GM19025 (cell line): ENCODE measurements at regions not wholly inside any gene's neighbourhood (a gene's known extent, or its start where the extent isn't known, plus 50 kb on each side); places are given as distances from the start of the nearest gene placed in this dataset.
"Not testable (repeated sequence)": the region's sequence is repeated elsewhere in the genome, so short reads cannot be mapped to it uniquely, and the experiment has no call there.

Experiments
- ATAC-seq: cut with Tn5 transposase; IDR thresholded peaks from one replicate; pipeline ENCODE4 v1.9.1; 2021; ENCODE audit warnings: mild to moderate bottlenecking, low read depth, moderate library complexity; ENCODE audit not compliant: unreplicated experiment

DNA sequence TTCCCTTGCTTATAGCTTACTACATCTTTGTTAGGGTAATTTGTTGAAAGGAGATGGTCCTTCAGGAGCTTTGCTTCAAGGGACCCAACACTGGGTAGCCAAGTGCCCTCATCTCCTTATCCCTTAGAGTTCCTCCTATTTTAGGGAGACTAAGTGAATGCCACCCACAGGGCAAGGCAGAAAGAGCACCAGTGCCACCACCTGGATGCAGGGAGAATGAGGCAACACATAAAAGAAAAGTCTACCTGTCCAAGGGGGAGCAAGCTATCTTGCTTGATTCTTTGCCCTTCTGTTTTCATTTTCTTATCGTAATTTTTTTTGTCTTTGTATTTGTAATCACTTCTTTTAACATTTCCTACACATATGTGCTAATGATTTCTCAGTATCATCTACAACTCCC is 205.5 kb downstream of the NPR3 start:
- ATAC-seq = no peak

DNA sequence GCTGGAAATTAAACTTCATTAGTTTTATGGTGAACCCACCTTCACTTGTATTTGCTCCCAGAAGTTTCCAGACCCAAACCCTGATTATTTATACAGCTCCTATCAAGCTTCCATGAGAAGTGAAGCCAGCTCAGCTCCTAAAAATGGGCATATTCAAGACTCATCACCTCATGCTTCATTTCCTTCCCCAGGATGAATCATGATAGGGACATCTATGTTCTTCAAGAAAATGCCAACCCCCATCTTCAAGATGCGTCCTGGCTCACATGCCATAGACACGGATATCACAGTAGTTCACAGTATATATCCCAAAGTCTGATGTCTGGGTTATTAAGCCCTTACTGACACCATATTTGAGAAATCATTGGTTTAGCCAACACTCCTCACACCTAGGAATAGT is 217.6 kb downstream of the NPR3 start:
- no peak for ATAC-seq

DNA sequence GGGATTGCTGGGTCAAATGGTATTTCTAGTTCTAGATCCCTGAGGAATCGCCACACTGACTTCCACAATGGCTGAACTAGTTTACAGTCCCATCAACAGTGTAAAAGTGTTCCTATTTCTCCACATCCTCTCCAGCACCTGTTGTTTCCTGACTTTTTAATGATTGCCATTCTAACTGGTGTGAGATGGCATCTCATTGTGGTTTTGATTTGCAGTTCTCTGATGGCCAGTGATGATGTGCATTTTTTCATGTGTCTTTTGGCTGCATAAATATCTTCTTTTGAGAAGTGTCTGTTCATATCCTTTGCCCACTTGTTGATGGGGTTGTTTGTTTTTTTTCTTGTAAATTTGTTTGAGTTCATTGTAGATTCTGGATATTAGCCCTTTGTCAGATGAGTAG is 220.3 kb downstream of the NPR3 start:
- ATAC-seq = not testable (repeated sequence)

DNA sequence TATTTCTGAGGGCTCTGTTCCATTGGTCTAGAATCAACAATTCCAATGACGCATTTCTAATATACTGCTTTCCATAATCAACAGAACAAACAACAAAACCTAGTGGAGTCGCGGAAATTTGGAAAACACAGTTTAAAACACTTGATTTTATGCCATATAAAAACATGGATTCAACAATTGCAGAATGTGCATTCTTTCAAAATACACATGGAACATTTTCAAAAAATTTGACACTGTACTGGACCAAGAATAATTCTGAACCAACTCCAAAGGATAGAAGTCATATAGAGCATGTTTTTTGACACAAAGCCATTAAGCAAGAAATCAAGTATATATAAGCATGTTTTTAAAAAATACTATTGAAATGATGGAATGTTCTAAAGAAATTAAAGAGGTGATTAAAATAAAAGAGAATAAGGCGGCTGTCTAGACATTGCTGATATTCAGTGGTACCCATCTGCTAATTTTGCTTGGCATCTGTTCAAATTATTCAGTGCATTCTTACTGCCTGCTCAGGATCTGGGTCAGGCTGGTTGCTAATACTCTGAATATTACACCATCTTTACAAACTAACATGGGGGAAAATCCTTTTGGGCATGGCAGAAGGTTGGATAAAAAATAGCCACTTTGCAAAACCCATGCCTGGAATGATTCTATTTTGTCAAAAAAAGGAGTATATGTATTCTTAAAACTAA is 221.3 kb downstream of the NPR3 start:
- no peak for ATAC-seq

DNA sequence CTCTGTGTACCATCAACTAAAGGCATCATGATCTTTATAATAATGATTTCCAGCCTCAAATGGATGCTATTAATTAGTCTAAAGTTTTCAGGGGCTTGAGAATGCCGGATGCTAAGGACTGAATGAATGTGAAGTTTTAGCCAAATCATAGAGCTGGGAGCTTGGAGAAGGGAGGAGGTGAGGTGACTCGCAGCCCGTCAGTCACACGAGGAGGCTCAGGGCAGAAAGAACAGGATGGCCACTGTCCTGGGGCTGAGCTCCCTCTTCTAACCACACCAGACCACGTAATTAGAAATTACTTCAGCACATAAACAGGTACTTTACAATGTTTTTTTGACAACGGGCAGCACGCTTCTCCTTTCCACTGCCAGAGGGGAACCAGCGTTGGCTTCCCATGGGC is 222.6 kb downstream of the NPR3 start:
- ATAC-seq = no peak

DNA sequence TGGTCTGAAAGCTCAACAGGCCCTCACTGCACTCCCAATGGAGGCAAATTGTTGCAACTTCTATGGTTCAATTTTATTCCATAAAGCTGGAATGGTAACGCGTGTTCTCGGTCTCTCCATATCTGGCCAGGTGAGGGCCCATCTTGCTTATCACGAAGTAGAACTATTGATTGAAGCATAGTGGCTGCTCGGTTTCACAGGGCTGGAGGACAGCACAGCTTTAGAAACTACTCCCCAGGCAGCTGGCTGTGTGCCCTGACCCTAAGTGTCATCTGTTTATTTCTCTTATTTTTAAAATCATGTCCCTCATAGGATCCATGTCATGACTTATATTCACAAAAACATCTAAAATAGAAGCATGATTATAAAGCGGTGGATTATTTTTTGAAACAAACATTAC is 223.4 kb downstream of the NPR3 start:
- ATAC-seq = no peak

DNA sequence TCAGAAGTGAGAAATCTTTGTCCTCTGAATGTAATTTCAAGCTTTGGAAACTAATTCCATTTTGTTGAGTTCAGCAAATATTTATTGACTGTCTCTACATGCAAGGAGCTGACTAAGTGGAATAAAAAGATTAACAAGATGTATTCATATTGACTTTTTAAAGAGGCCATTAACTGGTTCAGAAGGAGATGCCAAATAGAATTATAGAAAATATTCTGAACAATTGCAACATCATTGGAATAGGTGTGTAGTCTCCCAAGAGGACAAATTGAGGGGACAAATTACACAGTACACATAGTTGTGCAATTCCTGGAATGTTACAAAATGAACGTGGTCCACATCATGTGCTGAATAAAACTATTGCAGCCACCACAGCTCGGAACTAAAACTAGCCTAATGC is 224.2 kb downstream of the NPR3 start:
- ATAC-seq = no peak

DNA sequence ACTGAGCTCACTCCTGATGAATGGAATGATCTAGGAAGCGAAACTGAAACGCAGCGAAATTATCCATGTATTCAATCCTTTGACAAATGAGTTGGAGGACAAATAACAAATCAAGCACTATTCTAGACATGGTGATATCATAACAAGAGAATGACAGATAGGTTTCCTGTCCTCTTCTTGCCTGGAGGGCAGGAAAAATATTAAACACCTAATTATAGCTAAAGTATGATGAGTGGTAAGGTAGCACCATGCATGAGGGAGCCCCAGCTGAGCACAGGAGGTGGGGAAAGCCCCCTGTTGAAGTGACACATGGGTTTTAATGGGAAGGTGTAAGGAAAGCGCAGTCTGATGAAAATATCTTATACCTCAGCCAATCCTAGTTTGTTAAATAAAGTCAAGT is 225.2 kb downstream of the NPR3 start:
- no peak for ATAC-seq

DNA sequence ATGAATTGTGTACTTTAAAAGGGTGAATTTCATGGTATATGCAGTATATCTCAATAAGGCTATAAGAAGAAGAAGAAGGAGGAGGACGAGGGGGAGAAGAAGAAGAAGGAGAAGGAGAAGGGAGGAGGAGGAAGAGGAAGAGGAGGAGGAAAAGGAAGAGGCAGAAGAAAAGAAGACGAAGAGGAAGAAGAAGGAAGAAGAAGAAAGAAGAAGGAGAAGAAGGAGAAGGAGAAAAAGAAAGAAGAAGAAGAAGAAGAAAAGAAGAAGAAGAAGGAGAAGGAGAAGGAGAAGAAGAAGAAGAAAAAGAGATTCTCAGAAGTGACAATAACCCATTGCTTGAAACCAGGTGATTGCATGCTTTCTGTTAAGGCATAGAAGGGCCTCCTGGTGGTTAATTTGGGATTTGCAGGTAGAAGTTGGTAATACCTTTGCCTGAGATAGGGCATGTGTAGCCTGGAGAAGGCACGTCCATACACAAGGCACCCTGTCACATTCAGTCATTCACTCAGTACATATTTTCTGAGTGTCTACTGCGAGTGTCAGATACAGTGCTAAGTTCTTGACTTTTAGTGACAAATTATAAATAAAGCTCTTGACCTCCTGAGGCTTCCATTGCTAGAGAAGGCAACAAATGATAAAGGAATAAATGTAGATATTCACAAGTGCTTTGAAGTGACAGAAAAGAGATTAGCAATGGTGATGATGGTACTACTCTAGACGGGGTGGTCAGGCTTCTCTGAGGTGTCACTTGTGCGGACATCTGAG is 231.3 kb downstream of the NPR3 start:
- ATAC-seq = peak; percentile 61

DNA sequence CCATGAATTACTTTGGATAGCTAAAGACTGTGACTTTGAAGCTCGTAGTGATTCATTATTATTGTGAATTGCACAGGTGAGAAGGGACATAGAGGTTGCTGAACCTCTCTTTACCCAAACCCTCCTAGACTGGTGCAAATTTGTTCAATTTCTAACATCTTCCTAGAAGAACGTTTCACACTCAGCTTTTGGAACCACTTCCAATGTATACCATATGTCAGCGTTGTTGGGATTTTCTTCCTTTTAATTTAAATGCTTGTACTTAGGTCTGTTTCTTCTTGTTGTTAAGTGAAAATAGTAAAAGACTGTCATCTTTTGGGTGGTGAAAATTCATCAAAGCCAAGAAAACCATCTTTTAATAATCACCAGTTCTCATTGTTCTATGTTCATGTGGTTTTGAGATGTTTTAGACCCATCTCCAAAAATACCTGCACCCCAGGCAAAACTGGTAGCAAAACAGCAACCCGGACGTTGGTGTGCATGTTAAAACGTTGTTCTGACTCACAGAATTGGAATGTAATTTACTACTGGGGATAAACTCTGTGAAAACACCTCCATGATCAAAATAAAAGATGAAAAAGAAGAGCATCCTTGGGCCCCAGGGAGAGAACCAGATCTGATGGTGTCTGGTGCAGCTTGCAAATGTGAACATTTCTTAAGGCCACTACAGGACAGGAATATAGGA is 238.3 kb downstream of the NPR3 start:
- no peak for ATAC-seq

DNA sequence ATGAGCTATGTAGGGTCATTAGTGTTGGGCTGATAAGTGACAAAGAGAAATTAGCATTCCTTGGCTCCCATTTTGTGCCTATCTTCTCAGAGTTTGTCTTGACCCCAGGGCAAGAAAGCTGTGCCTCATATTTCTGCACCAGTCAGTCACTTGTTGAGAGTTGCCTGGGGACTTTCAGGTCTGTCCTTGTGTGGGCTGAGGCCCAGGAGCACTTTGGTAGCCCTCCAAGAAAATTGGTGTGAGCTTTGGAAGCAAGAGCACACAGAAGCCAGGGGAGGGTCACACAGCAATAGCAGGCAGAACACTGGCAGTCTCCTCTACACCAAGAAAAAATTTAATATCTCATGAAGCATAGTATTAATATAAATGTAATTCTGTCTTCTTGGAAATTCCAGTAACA is 239.9 kb downstream of the NPR3 start:
- ATAC-seq = no peak

DNA sequence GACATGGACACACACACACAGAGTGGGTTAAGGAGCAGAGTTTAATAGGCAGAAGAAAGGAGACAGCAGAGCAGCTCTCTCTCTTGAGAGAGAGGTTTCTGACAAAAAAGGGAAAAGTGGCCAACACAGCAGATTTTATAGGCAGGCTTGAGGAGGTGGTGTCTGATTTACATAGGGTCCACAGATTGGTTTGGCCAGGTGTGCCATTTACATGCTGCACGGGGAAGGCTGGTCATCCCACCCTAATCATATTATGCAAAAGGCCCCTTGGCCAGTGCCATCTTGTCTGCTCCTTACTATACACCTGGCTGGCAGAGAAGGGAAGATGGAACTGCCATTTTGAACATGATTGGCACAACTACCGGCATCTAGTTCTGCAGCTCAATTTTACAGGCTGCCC is 240.8 kb downstream of the NPR3 start:
- no peak for ATAC-seq

DNA sequence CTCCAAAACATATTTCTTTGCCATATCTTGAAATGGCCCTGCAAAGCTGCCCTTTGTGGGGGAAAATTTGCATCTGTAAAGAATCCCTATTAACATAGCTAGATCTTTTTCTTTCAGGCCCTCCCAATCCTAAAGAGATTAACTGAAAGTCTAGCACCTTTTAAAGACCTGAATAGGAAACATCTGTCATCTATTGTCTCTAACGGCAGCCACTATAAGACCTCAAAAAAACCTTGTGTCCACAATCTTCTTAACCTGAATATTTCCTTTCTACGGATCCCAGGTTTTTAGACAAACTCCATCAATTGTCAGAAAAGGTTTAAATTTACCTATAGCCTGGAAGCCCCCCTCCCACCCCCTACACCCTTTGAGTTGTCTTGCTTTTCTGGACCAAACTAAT is 241.3 kb downstream of the NPR3 start:
- not testable (repeated sequence) for ATAC-seq

DNA sequence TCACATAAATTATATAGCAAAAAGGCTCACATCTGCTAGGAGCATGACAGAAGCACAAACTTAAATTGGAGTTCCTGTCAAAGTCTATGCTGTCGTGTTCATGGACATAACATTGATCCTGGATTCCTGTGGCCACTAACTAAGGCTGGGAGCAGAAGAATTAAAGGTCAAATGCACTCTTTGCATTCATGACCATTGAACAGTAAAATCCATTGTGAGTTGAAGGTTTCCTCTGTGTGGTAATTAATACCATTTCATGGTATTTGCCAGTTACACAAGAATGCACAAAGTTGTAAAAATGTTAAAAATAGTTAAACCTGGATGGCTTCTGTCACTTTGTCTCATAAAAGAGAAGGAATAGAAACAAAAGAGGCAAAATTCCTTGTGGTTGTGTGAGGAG is 242.6 kb downstream of the NPR3 start:
- ATAC-seq = no peak

DNA sequence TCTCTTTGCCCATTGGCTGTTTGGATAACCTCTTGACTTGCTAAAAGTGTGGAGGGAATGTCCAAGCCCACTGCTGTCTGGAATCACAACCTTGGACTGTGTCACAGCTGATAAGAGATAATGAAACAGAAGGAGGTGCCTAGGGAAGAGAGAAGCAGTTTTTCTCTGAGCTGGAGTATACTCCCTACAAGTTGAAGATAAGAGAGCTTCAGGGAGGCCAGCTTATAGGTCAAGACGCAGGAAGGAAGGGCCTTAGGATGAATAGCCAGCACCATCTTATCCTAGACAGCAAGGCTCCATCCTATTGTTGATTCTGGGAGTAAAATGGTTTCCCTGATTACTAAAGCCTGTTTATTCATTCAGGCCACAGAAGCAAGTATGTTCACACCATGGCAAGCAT is 244.7 kb downstream of the NPR3 start:
- no peak for ATAC-seq

DNA sequence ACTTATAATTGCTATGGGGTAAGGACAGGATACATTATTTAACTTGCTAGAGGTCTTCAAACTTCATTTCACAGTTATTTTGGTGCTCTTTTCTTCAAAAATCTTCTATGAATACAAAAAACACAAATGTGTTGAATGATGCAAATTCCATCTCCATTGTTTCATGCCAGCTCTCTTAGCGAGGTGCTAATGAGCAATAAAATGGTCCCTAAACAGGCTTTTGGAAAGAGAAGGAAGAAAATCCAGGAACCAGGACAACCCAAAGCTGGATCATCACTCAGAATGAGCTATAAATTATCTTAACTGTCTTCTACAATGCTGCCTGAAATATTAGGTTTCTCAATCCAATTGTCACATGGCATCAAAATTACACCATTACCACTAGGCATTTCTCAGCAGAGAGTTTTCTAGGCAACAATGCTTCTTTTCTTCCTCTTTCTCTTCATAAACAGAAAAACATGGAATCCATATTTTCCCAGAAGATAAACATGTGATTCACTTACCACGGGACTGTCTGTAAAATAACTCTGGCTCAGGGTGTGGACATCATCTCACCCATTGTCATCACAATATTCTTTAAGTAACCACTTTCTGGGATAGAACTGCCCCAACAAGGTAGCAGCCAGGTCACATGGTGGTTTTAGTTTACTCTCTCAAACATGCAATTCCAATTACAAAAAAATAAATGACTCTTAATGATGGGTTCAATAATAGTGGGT is 249.4 kb downstream of the NPR3 start:
- ATAC-seq = no peak

DNA sequence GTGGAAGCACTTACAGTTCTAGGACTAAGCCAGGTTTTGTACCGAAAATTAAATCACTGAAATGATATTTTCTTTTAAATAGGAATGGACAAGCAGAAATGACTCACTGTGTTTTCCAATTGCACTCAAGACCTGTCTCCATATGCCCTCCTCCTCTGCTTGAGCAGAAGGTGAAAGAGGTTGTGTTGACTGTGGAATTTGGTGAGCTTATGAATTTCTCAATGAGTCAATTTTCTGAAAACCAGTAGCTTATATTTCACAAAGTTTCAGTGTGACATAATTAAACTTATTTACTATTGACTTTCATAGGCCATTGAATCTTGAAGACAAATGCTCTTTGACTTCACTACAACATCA is 249.9 kb downstream of the NPR3 start:
- no peak for ATAC-seq

DNA sequence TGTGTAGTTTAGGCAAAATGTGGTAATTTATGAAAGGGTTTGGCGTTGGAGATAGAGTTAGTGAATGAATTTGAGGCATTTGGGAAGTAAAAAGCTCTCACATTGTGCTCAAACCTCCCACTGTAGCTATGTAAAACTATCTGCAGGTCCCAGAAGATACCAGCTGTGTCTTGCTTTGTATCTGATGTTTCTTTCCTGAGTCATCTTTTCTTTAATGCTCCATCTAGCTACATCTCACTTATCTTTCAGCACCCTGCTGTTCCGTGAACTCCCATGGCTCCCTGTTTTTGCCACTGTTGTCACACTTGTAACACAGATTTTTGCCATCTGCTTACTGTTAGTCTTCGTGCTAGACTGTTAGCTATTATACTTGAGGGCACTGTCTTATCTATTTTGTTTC is 253.1 kb downstream of the NPR3 start:
- no peak for ATAC-seq

DNA sequence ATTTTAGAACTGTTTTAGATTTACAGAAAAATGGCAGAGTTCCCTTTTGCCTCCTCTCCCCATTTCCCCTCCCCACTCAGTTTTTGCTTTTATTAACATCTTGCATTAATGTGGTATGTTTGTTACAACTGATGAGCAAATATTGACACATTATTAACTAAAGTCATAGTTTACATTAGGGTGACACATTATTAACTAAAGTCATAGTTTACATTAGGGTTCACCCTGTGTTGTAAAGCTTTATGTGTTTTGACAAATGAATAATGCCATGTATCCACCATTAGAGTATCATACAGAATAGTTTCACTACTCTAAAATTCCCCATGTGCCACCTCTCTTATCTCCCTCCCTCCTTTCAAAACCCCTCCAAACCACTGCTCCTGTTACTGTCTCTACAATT is 262.5 kb downstream of the NPR3 start:
- no peak for ATAC-seq

DNA sequence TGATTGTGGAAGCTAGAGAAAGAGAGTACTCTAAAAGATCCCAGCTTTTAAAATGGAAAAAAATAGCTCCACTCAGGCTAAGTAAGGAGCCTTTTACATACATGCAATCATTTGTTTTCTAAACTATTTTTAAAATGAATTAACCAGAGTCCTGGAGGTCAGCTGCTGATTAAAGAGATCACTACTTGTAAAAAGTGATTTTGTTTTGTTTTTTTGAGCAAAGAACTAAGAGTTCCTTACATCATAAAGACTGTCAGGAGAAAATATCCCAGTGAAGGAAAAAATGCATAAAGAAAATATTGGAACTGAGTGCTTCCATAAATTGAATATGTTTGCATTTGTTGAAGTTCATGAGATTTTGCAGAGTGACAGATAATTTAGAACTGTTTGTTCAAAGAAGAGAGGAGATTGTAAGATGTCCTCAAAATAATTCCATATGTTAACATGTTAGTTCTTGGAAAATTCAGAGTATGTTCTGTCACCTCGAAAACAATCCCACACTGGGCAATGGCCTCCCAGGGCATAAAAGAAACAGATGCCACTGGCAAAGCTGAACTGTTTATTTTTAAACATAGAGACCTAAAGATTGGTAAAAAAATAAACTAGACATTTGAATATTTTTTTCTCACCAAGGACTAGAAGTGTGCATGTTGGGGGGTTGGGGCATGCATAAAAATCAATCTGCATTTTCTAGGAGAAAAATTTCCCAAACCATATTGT is 264.7 kb downstream of the NPR3 start:
- ATAC-seq = no peak

DNA sequence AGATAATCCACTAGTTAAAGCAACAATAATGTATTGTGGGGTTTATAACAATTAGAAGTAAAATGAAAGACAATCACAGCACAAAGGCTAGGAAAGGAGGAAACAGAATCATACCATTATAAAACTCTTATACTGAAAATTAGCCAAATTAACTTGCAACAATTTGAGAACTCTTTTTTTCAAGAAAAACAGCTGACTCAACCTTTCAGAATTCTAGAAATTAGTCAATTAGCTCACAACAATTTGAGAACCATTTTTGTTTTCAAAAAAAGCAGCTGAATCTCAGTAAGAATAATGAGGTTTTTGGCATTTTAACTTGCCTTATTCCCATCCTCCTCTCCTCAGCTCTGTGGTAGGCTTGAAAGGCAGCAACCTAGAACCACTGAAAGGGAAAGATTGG is 269.9 kb downstream of the NPR3 start:
- no peak for ATAC-seq
